CD14-positive monocyte (primary cell): ENCODE measurements at regions not wholly inside any gene's neighbourhood (a gene's known extent, or its start where the extent isn't known, plus 50 kb on each side); places are given as distances from the start of the nearest gene placed in this dataset.

Source experiments
- DNase-seq, 3 donors: peaks; one replicate each; pipeline ENCODE4 v3.0.0-alpha.2; 2011 to 2022
- H2AFZ ChIP-seq: 2 replicates; pipeline ENCODE4 v1.6.0; 2012; ENCODE audit warnings: mild to moderate bottlenecking, low read depth, low read length, inconsistent platforms; ENCODE audit not compliant: insufficient read depth, poor library complexity, severe bottlenecking
- H3K27ac ChIP-seq, 2 donors: 1 replicate in 1 of 2; 2 replicates in 1 of 2; pipeline ENCODE4 v1.5.1; 2012 to 2013; ENCODE audit warnings: low read length in 2 of 2, control low read depth in 1 of 2, inconsistent platforms in 1 of 2, low read depth in 1 of 2, mild to moderate bottlenecking in 1 of 2
- H3K27me3 ChIP-seq, 2 donors: one replicate each; pipeline versions ENCODE4 v1.6.0 to v1.6.1; 2011 to 2013; ENCODE audit warnings: low read length in 2 of 2; ENCODE audit not compliant: control insufficient read depth in 2 of 2, insufficient read depth in 2 of 2
- H3K36me3 ChIP-seq, 2 donors: replicated peaks in 1 of 2; 1 replicate in 1 of 2; 2 replicates in 1 of 2; pipeline versions ENCODE4 v1.5.1 to v1.6.1; 2012 to 2013; ENCODE audit warnings: low read length in 2 of 2, control low read depth in 1 of 2, inconsistent platforms in 1 of 2, mild to moderate bottlenecking in 1 of 2; ENCODE audit not compliant: insufficient read depth in 2 of 2, control insufficient read depth in 1 of 2
- H3K4me1 ChIP-seq, 2 donors: 1 replicate in 1 of 2; 2 replicates in 1 of 2; pipeline versions ENCODE4 v1.5.1 to v1.6.1; 2012 to 2013; ENCODE audit warnings: low read length in 2 of 2, control low read depth in 1 of 2, inconsistent platforms in 1 of 2, mild to moderate bottlenecking in 1 of 2, moderate library complexity in 1 of 2; ENCODE audit not compliant: insufficient read depth in 2 of 2, control insufficient read depth in 1 of 2
- H3K4me2 ChIP-seq: replicated peaks from 2 replicates; pipeline ENCODE3; 2012; ENCODE audit warnings: low read length, moderate library complexity, mild to moderate bottlenecking; ENCODE audit not compliant: poor library complexity, severe bottlenecking; ENCODE audit errors: extremely low read depth
- H3K4me3 ChIP-seq, 3 experiments: fragments of 200-600 bp in 1 of 3; sonication (generic) in 1 of 3; replicated peaks in 1 of 3; 1 replicate in 2 of 3; 2 replicates in 1 of 3; pipeline ENCODE4 v1.5.1; 2011 to 2013; ENCODE audit warnings: low read length in 3 of 3, mild to moderate bottlenecking in 3 of 3, control low read depth in 2 of 3, low read depth in 2 of 3, inconsistent platforms in 1 of 3, moderate library complexity in 1 of 3
- H3K79me2 ChIP-seq: 2 replicates; pipeline ENCODE4 v1.6.0; 2012; ENCODE audit warnings: mild to moderate bottlenecking, control low read depth, inconsistent platforms, low read length, moderate library complexity; ENCODE audit not compliant: insufficient read depth
- H3K9ac ChIP-seq: 2 replicates; pipeline ENCODE4 v1.6.0; 2017; ENCODE audit warnings: low read length, mild to moderate bottlenecking; ENCODE audit not compliant: insufficient read depth, poor library complexity, severe bottlenecking
- H3K9me3 ChIP-seq, 2 donors: replicated peaks in 1 of 2; 1 replicate in 1 of 2; 2 replicates in 1 of 2; pipeline versions ENCODE4 v1.5.1 to v1.6.1; 2012 to 2013; ENCODE audit warnings: low read length in 2 of 2, control low read depth in 1 of 2; ENCODE audit not compliant: control insufficient read depth in 1 of 2, insufficient read depth in 1 of 2
- H4K20me1 ChIP-seq: 2 replicates; pipeline ENCODE4 v1.6.0; 2012; ENCODE audit warnings: mild to moderate bottlenecking, low read length, control low read depth, moderate library complexity; ENCODE audit not compliant: insufficient read depth
- H3K27ac Mint-ChIP-seq, 7 donors: one replicate each; pipeline ENCODE4 v1.8.0; 2020; ENCODE audit warnings: mild to moderate bottlenecking in 7 of 7, mixed read lengths in 7 of 7, moderate library complexity in 6 of 7, inconsistent platforms in 2 of 7
- H3K27me3 Mint-ChIP-seq, 3 donors: one replicate each; pipeline ENCODE4 v1.8.0; 2021 to 2022; ENCODE audit warnings: low read depth in 3 of 3, mild to moderate bottlenecking in 3 of 3, mixed read lengths in 3 of 3, moderate library complexity in 3 of 3, inconsistent platforms in 1 of 3
- H3K36me3 Mint-ChIP-seq, 2 donors: one replicate each; pipeline ENCODE4 v1.8.0; 2020; ENCODE audit warnings: mixed read lengths in 2 of 2, inconsistent platforms in 1 of 2, mild to moderate bottlenecking in 1 of 2
- H3K4me1 Mint-ChIP-seq: one replicate; pipeline ENCODE4 v1.8.0; 2020; ENCODE audit warnings: mild to moderate bottlenecking, mixed read lengths
- H3K4me3 Mint-ChIP-seq, 2 donors: one replicate each; pipeline ENCODE4 v1.8.0; 2020; ENCODE audit warnings: mild to moderate bottlenecking in 2 of 2, mixed read lengths in 2 of 2, moderate library complexity in 1 of 2
- H3K9me3 Mint-ChIP-seq, 7 donors: one replicate each; pipeline ENCODE4 v1.8.0; 2020 to 2022; ENCODE audit warnings: mixed read lengths in 7 of 7, mild to moderate bottlenecking in 6 of 7, moderate library complexity in 6 of 7, inconsistent platforms in 2 of 7
- WGBS: methylation state at CpG from one replicate; pipeline ENCODE4 v1.1.5; 2013; ENCODE audit warnings: missing lambda C conversion rate; ENCODE audit not compliant: insufficient coverage; 5-methylcytosine and 5-hydroxymethylcytosine counted together
- intact Hi-C, 2 donors: fragments of 100-400 bp; cut with micrococcal nuclease; formaldehyde crosslinking; loops; one replicate each; pipeline versions ENCODE4 v1.15.0 to v1.15.1; 2023
- TF ChIP-seq, protein P1 (sequence below): fragments of 200-600 bp; IDR thresholded peaks from one replicate; pipeline ENCODE4 v1.8.0; 2022; ENCODE audit warnings: antibody characterized with exemption, mild to moderate bottlenecking

DNA sequence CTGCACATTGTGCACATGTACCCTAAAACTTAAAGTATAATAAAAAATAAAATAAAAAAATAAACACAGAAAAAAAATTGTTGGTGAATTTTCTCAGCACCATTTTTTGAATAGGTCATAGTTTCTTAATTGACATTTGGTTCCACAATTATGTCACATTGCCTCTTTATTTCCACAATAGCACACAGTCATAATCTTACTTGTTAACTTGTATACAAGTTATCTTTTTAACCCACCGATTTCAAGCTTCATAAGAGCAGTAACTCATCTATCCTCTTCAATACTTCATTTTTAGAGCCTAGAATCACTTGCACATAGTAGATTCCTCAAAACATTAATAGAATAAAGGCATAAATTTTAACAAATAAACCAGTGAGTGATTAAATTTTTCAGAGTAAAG lies 1425.1 kb upstream of the LRRTM3 start:
- H3K27me3 Mint-ChIP-seq: no peaks in the 10 kb centered on the region
- no peaks in the 10 kb centered on the region for H3K36me3 Mint-ChIP-seq
- Histone ChIP-seq H3K27me3 (no peaks in the 10 kb centered on the region), H3K9me3 (peaks cover 0 to 7% of the 10 kb centered on the region in 2 donors), H3K79me2 (no peaks in the 10 kb centered on the region), H3K4me1 (no peaks in the 10 kb centered on the region), H2AFZ (no peak overlapping the region), H4K20me1 (no peaks in the 10 kb centered on the region), H3K27ac (no peak overlapping the region), H3K4me3 (no peak overlapping the region), H3K4me2 (no peak overlapping the region), H3K9ac (no peak overlapping the region), H3K36me3 (no peaks in the 10 kb centered on the region)
- WGBS: no CpG with 5 or more reads among the region's 1 CpG
- TF ChIP-seq, protein P1, sequence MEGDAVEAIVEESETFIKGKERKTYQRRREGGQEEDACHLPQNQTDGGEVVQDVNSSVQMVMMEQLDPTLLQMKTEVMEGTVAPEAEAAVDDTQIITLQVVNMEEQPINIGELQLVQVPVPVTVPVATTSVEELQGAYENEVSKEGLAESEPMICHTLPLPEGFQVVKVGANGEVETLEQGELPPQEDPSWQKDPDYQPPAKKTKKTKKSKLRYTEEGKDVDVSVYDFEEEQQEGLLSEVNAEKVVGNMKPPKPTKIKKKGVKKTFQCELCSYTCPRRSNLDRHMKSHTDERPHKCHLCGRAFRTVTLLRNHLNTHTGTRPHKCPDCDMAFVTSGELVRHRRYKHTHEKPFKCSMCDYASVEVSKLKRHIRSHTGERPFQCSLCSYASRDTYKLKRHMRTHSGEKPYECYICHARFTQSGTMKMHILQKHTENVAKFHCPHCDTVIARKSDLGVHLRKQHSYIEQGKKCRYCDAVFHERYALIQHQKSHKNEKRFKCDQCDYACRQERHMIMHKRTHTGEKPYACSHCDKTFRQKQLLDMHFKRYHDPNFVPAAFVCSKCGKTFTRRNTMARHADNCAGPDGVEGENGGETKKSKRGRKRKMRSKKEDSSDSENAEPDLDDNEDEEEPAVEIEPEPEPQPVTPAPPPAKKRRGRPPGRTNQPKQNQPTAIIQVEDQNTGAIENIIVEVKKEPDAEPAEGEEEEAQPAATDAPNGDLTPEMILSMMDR: no peak
- no peak for DNase-seq
- no peak overlapping the region for H3K27ac Mint-ChIP-seq
- H3K9me3 Mint-ChIP-seq: peaks cover 0 to 12% (median 5%) of the 10 kb centered on the region in 7 donors
- no peak overlapping the region for H3K4me3 Mint-ChIP-seq
- H3K4me1 Mint-ChIP-seq: no peaks in the 10 kb centered on the region
- intact Hi-C loops: no loop called here

DNA sequence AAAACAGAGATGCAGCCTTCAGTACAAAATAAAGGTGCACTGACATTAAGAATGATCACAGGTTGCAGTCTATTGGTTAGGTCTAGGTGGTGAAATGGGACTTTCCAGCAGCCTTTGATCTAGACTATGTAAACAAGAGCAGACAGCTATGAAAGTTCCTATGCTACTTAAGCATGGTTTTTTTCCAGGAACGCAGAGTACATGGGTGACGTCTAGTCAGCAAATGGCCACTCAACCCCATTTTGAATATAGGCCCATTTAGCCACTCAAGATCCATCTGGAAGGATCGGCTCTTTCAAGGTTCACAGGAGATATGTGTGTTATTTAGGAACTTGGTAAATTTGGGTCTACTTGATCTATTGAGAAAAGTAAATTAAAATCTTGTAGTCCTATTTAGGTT lies 1424.6 kb upstream of the LRRTM3 start:
- intact Hi-C loops: no loop called here

More for the DNA sequence above, 1424.6 kb upstream of the LRRTM3 start:
- Histone ChIP-seq H3K4me1 (no peaks in the 10 kb centered on the region), H2AFZ (no peak overlapping the region), H3K27me3 (no peaks in the 10 kb centered on the region), H4K20me1 (no peaks in the 10 kb centered on the region), H3K36me3 (no peaks in the 10 kb centered on the region), H3K9me3 (peaks cover 0 to 10% of the 10 kb centered on the region in 2 donors), H3K9ac (no peak overlapping the region), H3K4me2 (no peak overlapping the region), H3K79me2 (no peaks in the 10 kb centered on the region), H3K27ac (no peak overlapping the region), H3K4me3 (no peak overlapping the region)
- no peak for DNase-seq
- Mint-ChIP-seq H3K4me3 (no peak overlapping the region), H3K27ac (no peak overlapping the region), H3K27me3 (no peaks in the 10 kb centered on the region), H3K36me3 (no peaks in the 10 kb centered on the region), H3K4me1 (no peaks in the 10 kb centered on the region), H3K9me3 (peaks cover 0 to 13% (median 7%) of the 10 kb centered on the region in 7 donors)
- TF ChIP-seq, protein P1: no peak
- WGBS: no CpG with 5 or more reads among the region's 3 CpGs
